ENCODE measurements at regions not wholly inside any gene's neighbourhood (a gene's known extent, or its start where the extent isn't known, plus 50 kb on each side); places are given as distances from the start of the nearest gene placed in this dataset.

DNA sequence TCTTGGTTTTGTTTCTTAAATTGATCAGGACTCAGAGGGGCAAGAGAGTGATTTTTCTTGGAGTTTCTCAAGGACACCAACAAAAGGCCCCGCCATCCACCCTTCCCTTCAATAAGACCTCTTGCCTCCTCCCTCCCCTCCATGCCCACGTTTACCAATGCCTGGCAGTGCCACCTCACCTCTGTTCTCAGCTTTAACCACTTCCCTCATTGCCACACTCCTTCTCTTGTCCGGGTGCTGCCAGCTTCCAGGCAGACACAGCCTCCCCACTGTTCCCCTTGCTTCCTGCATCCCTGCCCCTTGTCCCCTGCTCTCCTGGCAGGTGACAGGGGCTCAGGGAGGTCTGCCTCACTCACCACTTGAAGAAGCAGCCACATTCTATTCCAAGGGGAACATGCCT lies 90.8 kb downstream of the LHX2 start:
- no peak for DNase-seq (ENCODE audit: unreplicated experiment)
- Mint-ChIP-seq H3K4me3 (ENCODE audit: unreplicated experiment) (no peak overlapping the region), H3K4me1 (ENCODE audit: insufficient read depth, unreplicated experiment) (peaks cover 7% of the 10 kb centered on the region), H3K9me3 (ENCODE audit: unreplicated experiment) (no peaks in the 10 kb centered on the region), H3K36me3 (ENCODE audit: insufficient read depth, unreplicated experiment) (no peaks in the 10 kb centered on the region), H3K27ac (ENCODE audit: low read depth, unreplicated experiment) (no peak overlapping the region), H3K27me3 (ENCODE audit: insufficient read depth, unreplicated experiment) (peaks cover 42% of the 10 kb centered on the region)
- CTCF ChIA-PET, result no interaction called here
- no TSS peak for BruUV-seq (replicated peaks)
- intact Hi-C loops (cut with micrococcal nuclease), result no loop called here
- POLR2A ChIA-PET, result no interaction called here
- TF ChIP-seq CTCF (IDR thresholded peaks at IDR 0.05; ENCODE audit: unreplicated experiment), result no peak

GRCh38 chr9:124105266-124105665 lies 93.7 kb downstream of the LHX2 start:
- intact Hi-C loops (cut with micrococcal nuclease), result no loop called here
- no peak for TF ChIP-seq CTCF (IDR thresholded peaks at IDR 0.05; ENCODE audit: unreplicated experiment)
- Mint-ChIP-seq H3K27ac (ENCODE audit: low read depth, unreplicated experiment) (no peak overlapping the region), H3K36me3 (ENCODE audit: insufficient read depth, unreplicated experiment) (no peaks in the 10 kb centered on the region), H3K4me1 (ENCODE audit: insufficient read depth, unreplicated experiment) (no peaks in the 10 kb centered on the region), H3K27me3 (ENCODE audit: insufficient read depth, unreplicated experiment) (peaks cover 54% of the 10 kb centered on the region), H3K4me3 (ENCODE audit: unreplicated experiment) (no peak overlapping the region), H3K9me3 (ENCODE audit: unreplicated experiment) (no peaks in the 10 kb centered on the region)
- CTCF ChIA-PET, result no interaction called here
- BruUV-seq (replicated peaks), result no TSS peak
- POLR2A ChIA-PET, result no interaction called here
- DNase-seq (ENCODE audit: unreplicated experiment), result no peak

- peaks cover 29% of the 10 kb centered on the region for H3K27me3 Mint-ChIP-seq (ENCODE audit: insufficient read depth, unreplicated experiment)
These were observed 96.6 kb downstream of the LHX2 start for GRCh38 chr9:124108216-124108615.

GRCh38 chr9:124110307-124110915 lies 98.8 kb downstream of the LHX2 start:
- intact Hi-C loops (cut with micrococcal nuclease), result no loop called here
- no TSS peak for BruUV-seq (replicated peaks)
- ChIA-PET CTCF (interaction anchor here (1.1 kb wide), 1 partner anchor 12 kb away, joined by 5 read pairs; no protein-coding TSS in a partner anchor), POLR2A (no interaction called here)
- no peaks in the 10 kb centered on the region for H3K4me1 Mint-ChIP-seq (ENCODE audit: insufficient read depth, unreplicated experiment)
- H3K4me3 Mint-ChIP-seq (ENCODE audit: unreplicated experiment), result no peak overlapping the region
- no peak for TF ChIP-seq CTCF (IDR thresholded peaks at IDR 0.05; ENCODE audit: unreplicated experiment)
- no peaks in the 10 kb centered on the region for H3K36me3 Mint-ChIP-seq (ENCODE audit: insufficient read depth, unreplicated experiment)
- H3K27me3 Mint-ChIP-seq (ENCODE audit: insufficient read depth, unreplicated experiment), result peaks cover 34% of the 10 kb centered on the region
- peak; percentile 75 for DNase-seq (ENCODE audit: unreplicated experiment)
- H3K27ac Mint-ChIP-seq (ENCODE audit: low read depth, unreplicated experiment), result no peak overlapping the region
- no peaks in the 10 kb centered on the region for H3K9me3 Mint-ChIP-seq (ENCODE audit: unreplicated experiment)

More at GRCh38 chr9:124108216-124108615, 96.6 kb downstream of the LHX2 start:
- no peaks in the 10 kb centered on the region for H3K36me3 Mint-ChIP-seq (ENCODE audit: insufficient read depth, unreplicated experiment)
- DNase-seq (ENCODE audit: unreplicated experiment), result no peak
- no peaks in the 10 kb centered on the region for H3K9me3 Mint-ChIP-seq (ENCODE audit: unreplicated experiment)
- POLR2A ChIA-PET, result no interaction called here
- CTCF ChIA-PET, result interaction anchor here (0.6 to 1.1 kb wide), 2 partner anchors 18 to 214 kb away, joined by 3 to 11 read pairs; no protein-coding TSS in a partner anchor
- H3K4me1 Mint-ChIP-seq (ENCODE audit: insufficient read depth, unreplicated experiment), result no peaks in the 10 kb centered on the region
- no peak overlapping the region for H3K4me3 Mint-ChIP-seq (ENCODE audit: unreplicated experiment)
- intact Hi-C loops (cut with micrococcal nuclease), result no loop called here
- TF ChIP-seq CTCF (IDR thresholded peaks at IDR 0.05; ENCODE audit: unreplicated experiment), result no peak
- BruUV-seq (replicated peaks), result no TSS peak
- no peak overlapping the region for H3K27ac Mint-ChIP-seq (ENCODE audit: low read depth, unreplicated experiment)
